T-helper 1 cell treated with Interleukin-12 subunit alpha and Interleukin-12 subunit beta and Interleukin-4 antibody, amounts not matched to agents 30 ng/mL and 1 ng/mL, for 36 hours (primary cell): ENCODE measurements at regions not wholly inside any gene's neighbourhood (a gene's known extent, or its start where the extent isn't known, plus 50 kb on each side); places are given as distances from the start of the nearest gene placed in this dataset.
"Not testable (repeated sequence)": the region's sequence is repeated elsewhere in the genome, so short reads cannot be mapped to it uniquely, and the experiment has no call there.

Experiments
- intact Hi-C: fragments of 100-400 bp; cut with micrococcal nuclease; formaldehyde crosslinking; loops from one replicate; pipeline ENCODE4 v1.15.1; 2024

- intact Hi-C loops, result no loop called here
Observed at GRCh38 chr1:96060621-96061020, 661.0 kb upstream of the PTBP2 start.

GRCh38 chr1:96072021-96072420, 649.6 kb upstream of the PTBP2 start:
- intact Hi-C loops, result no loop called here

- intact Hi-C loops, result no loop called here
Observed at GRCh38 chr1:96073100-96073499, 648.5 kb upstream of the PTBP2 start.

- intact Hi-C loops, result no loop called here
Observed at GRCh38 chr1:96074422-96074821, 647.2 kb upstream of the PTBP2 start.

GRCh38 chr1:96074876-96075577, 646.6 kb upstream of the PTBP2 start:
- intact Hi-C loops, result no loop called here

GRCh38 chr1:96075704-96076455, 645.7 kb upstream of the PTBP2 start:
- intact Hi-C loops, result no loop called here

GRCh38 chr1:96076589-96076988, 645.0 kb upstream of the PTBP2 start:
- intact Hi-C loops, result no loop called here

- intact Hi-C loops, result no loop called here
Observed at GRCh38 chr1:96079581-96079980, 642.0 kb upstream of the PTBP2 start.

- intact Hi-C loops, result no loop called here
Observed at GRCh38 chr1:96080925-96081324, 640.7 kb upstream of the PTBP2 start.

- intact Hi-C loops, result no loop called here
Observed at GRCh38 chr1:96087719-96088118, 633.9 kb upstream of the PTBP2 start.

- intact Hi-C loops, result no loop called here
Observed at GRCh38 chr1:96090134-96090533, 631.5 kb upstream of the PTBP2 start.

GRCh38 chr1:96095849-96096612, 625.6 kb upstream of the PTBP2 start:
- intact Hi-C loops, result no loop called here

GRCh38 chr1:96096613-96097321, 624.8 kb upstream of the PTBP2 start:
- intact Hi-C loops, result no loop called here

GRCh38 chr1:96104506-96104905, 617.1 kb upstream of the PTBP2 start:
- intact Hi-C loops, result no loop called here

- intact Hi-C loops, result no loop called here
Observed at GRCh38 chr1:96104906-96105305, 616.7 kb upstream of the PTBP2 start.

GRCh38 chr1:96116731-96117130, 604.9 kb upstream of the PTBP2 start:
- intact Hi-C loops, result no loop called here

GRCh38 chr1:96130432-96130831, 591.2 kb upstream of the PTBP2 start:
- intact Hi-C loops, result no loop called here

- intact Hi-C loops, result no loop called here
Observed at GRCh38 chr1:96144636-96145035, 576.9 kb upstream of the PTBP2 start.

GRCh38 chr1:96145492-96145891, 576.1 kb upstream of the PTBP2 start:
- intact Hi-C loops, result no loop called here

- intact Hi-C loops, result not testable (repeated sequence)
Observed at GRCh38 chr1:96152957-96153356, 568.6 kb upstream of the PTBP2 start.

GRCh38 chr1:96157101-96157500, 564.5 kb upstream of the PTBP2 start:
- intact Hi-C loops, result no loop called here

GRCh38 chr1:96159379-96159778, 562.2 kb upstream of the PTBP2 start:
- intact Hi-C loops, result no loop called here
